ENCODE measurements at regions not wholly inside any gene's neighbourhood (a gene's known extent, or its start where the extent isn't known, plus 50 kb on each side); places are given as distances from the start of the nearest gene placed in this dataset.
"Not testable (repeated sequence)": the region's sequence is repeated elsewhere in the genome, so short reads cannot be mapped to it uniquely, and the experiment has no call there.

DNA sequence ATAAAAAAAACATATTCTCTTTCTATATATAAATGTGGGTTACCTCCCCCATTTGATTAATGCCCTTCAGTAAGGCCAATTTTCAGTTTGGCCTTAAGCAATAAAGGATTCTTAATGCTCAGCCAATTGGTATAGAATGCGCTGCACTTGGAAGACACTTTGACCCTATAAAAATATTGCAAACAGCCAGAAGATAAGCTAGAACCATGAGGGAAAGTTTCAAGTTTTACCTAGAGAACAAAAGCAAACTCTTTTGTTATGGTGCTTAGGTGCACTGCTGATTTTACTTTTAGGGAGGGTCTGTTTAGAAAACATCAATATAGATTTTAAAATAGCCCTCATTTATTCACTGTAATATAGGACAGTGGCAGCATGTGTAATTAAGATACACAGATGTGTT lies 251.6 kb upstream of the SLC16A7 start:
- DNase-seq, result no peak

GRCh38 chr12:59329462-59329861 lies 266.4 kb upstream of the SLC16A7 start:
- DNase-seq, result no peak

- not testable (repeated sequence) for DNase-seq
Observed at GRCh38 chr12:59328395-59329075, 267.3 kb upstream of the SLC16A7 start.

DNA sequence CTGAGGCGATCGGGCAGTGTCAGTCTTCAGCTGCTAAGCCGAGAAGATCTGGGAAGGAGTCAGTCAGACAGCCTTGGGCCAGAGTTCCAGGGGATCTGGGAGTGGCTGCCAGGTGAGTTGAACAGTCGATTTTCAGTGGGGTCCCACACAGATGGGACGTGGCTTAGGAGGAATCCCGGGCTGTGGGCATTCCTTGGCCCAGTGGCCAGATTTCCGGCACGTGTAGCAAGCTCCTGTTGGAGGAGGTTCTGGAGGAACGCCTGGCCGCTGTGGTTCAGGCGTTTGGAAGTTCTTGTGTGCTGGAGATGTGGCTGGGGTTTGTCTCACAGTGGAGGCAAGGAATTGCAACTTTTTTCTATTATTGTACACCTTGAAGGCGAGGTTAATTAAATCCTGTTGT lies 269.4 kb upstream of the SLC16A7 start:
- not testable (repeated sequence) for DNase-seq

GRCh38 chr12:59322473-59322872 lies 273.4 kb upstream of the SLC16A7 start:
- DNase-seq, result no peak

- DNase-seq, result no peak
Observed at GRCh38 chr12:59321278-59321677, 274.6 kb upstream of the SLC16A7 start.

GRCh38 chr12:59320112-59320511 lies 275.7 kb upstream of the SLC16A7 start:
- no peak for DNase-seq

DNA sequence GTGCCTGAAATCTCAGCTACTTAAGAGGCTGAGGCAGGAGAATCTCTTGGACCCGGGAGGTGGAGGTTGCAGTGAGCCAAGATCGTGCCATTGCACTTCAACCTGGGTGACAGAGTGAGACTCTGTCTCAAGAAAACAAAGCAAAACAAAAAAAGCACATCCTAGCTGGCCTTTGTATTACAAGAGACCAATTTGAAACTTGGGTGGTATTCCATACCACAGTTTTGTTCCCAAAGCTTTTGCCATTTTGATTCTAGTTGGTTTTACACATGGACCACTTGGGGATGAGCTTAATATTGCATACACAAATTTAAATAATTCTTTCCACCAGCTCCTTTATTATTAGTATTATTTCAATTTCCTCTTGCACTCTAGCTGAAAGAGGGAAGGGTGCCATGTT lies 276.9 kb upstream of the SLC16A7 start:
- no peak for DNase-seq

GRCh38 chr12:59317598-59317997 lies 278.2 kb upstream of the SLC16A7 start:
- DNase-seq, result no peak

DNA sequence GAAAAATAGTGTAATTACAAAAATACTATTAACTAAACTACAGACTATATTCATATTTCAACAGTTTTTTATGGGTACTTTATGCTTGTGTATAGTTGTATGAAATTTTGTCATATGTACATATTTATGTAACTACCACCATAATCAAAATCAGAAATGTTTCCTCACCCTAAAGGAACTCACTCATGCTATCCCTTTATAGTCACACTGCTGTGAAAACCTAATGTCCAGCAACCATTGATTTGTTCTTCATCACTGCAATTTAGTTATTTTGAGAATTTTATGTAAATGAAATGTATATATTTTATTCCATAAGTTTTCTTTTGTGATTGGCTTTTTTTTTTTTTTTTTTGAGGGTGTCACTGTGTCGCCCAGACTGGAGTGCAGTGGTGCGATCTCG lies 278.9 kb upstream of the SLC16A7 start:
- DNase-seq, result no peak

DNA sequence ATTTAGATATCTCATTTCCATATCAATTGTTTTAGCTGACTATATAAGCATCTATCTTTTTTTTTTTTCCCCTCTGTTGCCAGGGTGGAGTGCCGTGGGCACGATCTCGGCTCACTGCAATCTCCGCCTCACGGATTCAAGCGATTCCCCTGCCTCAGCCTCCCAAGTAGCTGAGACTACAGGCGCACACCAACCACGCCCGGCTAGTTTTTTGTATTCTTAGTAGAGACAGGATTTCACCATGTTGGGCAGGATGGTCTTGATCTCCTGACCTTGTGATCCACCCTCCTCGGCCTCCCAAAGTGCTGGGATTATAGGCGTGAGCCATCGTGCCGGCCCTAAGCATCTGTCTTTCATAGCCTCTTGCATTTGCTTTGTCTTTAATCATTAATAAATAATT lies 279.5 kb upstream of the SLC16A7 start:
- not testable (repeated sequence) for DNase-seq

- no peak for DNase-seq
Observed at GRCh38 chr12:59314209-59314608, 281.6 kb upstream of the SLC16A7 start.

DNA sequence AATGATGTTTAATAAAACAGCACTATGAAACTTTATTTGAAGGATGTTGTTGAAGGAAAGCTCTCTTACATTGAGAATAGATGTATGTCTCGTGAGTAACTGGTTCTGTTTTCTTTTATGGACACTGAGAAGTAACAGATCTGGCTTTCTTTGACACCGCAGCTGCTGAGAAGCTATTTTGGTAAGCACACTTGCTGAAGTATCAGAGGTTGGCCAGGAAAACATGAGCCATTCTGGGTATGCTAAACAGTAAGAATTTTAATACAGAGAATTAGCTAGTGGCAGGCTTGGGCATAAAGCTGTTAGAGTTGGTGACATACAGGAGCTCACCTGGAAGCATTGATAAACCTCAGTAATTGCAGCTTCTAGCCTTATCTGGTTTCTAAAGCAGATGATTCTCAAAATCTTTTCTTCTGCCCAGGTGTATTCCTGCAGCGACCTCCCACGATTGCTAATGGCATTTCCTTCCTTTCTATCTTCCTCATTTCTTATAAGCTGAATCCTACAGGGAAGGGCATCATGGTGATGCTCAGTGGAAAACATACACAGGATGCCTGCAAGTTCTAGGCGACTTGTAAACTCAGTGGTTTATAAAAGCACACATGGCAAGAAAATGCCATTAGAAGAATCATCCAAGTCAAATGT lies 291.6 kb upstream of the SLC16A7 start:
- no peak for DNase-seq

DNA sequence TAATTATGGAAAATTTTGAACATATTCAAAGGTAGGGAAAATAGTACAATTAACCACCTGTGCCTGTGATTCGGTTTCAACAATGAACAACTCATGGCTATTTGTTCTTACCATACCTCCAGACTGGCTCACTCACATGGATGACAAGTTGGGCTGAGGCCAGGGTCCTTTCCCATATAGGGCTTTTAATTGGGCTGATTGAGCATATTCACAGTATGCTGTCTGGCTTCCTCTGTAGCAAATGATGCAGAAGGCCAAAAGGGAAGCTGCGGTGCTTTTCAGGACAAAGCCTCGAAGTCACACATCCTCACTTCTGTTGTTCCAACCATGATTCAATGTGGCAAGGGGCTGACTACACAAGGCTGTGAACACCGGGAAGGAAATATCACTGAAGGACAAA lies 297.5 kb upstream of the SLC16A7 start:
- DNase-seq, result no peak

DNA sequence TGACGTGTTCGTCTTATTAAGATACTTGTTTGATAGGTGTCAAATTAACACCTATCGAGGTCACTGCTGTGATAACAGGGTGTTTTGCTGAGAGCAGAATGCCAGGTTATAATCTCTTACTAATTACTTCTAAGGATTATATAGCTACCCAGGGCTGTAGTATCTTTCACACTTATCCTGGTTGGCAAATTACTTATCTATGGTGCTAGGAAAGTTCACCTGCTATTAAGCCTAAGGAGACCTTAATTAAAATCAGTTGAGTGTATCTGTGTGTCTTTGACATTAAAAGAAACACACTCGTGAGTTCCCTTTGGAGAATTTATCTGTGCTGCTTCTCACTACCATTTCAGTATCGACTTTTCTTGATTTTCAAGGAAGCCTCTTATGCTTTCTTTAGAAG lies 301.6 kb upstream of the SLC16A7 start:
- DNase-seq, result no peak

GRCh38 chr12:59282999-59283398 lies 312.8 kb upstream of the SLC16A7 start:
- no peak for DNase-seq

GRCh38 chr12:59273561-59273960 lies 322.3 kb upstream of the SLC16A7 start:
- not testable (repeated sequence) for DNase-seq

DNA sequence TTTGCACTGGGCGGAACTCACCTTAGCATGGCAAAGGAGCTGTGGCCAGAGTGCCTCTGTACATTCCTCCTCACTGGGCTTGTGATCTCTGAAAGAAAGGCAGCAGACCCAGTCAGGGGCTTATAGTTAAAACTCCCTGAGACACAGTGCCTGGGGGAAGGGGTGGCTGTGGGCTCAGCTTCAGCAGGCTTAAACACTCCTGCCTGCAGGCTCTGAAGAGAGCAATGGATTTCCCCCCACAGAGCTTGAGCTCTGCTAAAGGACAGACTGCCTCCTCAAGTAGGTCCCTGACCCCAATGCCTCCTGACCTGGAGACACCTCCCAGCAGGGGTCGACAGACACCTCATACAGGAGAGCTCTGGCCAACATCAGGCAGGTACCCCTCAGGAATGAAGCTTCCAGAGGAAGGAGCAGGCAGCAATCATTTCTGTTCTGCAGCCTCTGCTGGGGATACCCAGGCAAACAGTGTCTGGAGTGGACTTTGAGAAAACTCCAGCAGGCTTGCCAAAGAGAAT lies 327.5 kb upstream of the SLC16A7 start:
- no peak for DNase-seq

DNA sequence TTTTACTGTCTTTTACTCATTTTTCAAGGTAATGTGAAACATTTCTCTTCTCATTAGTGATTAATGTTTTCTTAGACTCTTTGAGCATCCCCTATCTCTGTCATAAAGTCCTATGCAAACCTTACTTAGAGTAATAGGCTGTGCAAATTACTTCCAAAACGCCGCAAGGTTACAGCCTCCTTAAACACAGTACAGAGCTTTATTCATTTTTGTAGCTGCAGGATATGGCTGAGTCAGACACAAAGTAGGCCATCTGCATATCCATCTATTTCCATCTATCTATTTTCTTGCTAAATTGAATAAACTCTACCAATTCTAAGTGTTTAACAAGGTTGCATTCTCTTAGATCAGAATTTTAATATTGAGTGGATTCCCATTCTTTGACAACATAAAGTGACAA lies 335.6 kb upstream of the SLC16A7 start:
- DNase-seq, result no peak

- DNase-seq, result no peak
Observed at GRCh38 chr12:59252731-59253130, 332.4 kb upstream of the LRIG3 start.

DNA sequence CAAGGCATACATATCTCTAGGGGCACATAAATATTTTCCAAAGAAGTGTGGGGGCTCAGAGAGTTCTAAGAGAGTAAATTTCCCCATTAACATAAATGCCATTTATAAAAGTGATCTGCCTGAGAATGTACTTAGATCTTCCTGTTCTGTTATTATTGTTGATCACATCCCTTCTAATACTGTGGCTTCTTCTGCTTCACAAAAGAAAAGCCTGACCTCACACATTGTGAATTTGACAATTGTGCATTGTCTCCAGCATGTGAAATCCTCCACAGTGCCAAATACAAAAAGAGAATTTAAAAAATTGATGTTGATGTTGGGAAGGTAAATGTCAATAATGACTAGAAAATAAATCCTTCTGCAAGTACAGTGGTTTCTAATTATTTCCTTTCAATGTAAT lies 330.5 kb upstream of the LRIG3 start:
- no peak for DNase-seq

DNA sequence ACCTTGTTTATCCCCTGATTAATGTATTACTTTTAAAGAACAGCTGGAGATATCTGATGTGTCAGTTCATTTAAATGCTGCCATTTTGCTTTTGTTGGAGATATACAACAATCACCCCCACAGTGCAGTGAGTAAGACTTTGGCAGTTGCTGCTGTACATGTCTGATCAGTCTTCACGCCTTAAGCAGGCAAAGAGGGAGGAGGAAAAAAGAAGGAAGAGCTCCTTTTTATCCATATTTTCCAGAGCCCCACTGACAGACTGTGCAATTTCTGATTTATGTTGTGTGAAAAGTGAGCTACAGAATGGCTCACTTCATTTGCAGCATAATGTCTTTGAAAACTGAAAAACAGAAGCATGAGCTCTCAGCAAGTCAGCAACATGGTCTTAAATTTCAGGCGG lies 319.7 kb upstream of the LRIG3 start:
- no peak for DNase-seq

DNA sequence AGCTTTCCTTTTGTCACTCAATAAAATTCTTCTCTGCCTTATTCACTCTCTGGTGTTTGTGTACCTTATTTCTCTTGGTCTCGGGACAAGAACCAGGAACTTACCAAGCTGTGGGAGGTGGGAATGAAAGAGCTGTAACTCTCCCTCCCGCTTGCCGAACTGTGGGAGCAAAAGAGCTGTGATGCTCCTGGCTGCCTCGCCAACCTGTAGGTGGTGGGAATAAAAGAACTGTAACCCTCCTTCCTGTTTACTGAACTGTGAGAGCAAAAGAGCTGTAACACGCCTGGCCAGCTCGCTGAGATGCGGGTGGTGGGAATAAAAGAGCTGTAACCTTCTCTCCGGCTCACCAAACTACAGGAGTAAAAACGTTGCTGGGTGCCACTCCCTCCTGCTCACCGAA lies 314.1 kb upstream of the LRIG3 start:
- no peak for DNase-seq

DNA sequence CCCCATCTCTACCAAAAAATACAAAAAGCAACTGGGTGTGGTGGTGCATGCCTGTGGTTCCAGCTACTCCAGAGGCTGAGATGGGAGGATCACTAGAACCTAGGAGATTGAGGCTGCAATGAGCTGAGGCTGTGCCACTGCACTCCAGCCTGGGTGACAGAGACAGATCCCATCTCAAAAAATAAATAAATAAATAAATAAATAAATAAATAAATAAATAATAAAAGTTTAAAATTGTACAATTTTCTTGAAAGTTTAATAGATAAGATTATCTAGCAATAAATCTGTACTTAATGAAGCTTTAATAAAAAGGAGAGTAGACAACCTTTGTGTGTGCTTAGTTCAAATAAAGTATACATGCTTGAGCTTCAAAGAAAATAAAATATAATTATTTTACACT lies 310.0 kb upstream of the LRIG3 start:
- DNase-seq, result no peak

DNA sequence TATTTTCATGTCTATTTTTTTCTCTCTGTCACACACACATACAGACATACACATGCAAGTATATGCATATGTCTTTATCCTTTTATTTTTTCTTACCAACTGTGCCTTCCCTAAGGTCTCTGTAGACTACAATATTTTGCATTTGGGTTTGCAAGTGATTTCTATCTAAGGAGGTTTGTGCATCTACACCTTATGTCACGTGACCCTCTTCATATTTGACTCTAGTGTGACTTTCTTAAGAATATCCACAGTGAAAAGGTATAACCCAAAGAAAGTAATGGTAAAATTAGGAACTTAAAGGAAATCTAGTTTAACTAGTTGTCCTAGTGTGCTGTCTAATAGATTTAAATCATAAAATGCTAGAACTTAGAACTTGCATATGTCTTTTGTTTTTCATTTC lies 298.8 kb upstream of the LRIG3 start:
- DNase-seq, result no peak
